HG02610 (cell line): ENCODE measurements at regions not wholly inside any gene's neighbourhood (a gene's known extent, or its start where the extent isn't known, plus 50 kb on each side); places are given as distances from the start of the nearest gene placed in this dataset.

Experiments used
- ATAC-seq: cut with Tn5 transposase; IDR thresholded peaks from one replicate; pipeline ENCODE4 v1.9.1; 2021; ENCODE audit warnings: mild to moderate bottlenecking, moderate library complexity; ENCODE audit not compliant: unreplicated experiment

DNA sequence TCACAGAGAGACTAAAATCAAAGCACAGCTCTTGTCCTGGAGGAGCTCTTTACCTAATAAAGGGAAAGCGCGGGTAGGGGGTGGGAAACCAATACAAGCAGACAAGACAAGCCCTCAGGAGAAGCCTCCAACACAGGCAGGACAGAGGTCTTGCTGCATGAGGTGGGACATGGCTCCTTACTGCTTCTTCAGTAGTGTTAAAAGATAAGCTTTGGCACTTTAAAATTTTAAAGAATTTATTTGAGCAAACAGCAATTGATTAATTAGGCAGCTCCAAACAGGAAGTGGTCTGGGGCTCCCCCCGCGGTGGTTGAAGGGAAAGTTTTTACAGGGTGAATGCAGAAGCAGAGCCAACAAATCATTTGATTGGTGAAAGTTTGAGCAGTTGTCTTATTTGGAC lies 50.3 kb upstream of the MACC1 start:
- no peak for ATAC-seq

DNA sequence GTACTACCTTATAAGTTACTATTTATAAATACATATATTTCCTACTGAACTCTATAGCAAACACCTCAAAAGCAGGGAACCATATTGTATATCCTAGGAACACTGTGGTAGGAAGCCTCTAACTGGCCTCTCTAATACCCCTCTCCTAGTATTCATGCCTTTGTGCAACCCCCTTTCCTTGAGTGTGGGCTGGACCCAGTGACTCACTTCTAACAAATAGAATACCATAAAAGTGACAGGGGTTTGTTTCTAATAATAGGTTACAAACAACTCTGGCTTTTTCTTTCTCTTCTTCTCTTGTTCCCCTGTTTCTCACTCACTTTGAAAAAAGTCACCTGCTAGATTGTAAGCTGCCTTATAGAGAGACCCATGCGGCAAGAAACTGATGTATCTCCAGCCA lies 51.6 kb upstream of the MACC1 start:
- ATAC-seq, result peak; percentile 38

DNA sequence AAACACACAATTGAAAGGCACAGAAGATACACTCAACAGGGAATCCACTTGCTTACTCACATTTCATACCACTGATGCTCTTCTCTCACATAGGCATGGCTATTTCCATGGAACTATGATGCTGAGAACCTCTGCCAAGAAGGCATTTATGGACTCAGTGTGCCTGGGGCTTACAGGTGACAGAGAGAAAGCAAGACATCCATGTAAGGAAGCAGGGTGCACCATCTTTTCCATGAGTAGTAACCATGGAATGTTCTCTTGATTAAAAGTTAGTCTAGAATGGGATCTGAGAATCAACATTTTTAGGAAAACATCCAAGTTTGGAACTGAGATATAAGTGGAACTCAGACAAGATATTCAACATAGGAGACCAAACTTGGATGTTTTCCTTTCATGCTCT lies 52.5 kb upstream of the MACC1 start:
- ATAC-seq, result no peak

DNA sequence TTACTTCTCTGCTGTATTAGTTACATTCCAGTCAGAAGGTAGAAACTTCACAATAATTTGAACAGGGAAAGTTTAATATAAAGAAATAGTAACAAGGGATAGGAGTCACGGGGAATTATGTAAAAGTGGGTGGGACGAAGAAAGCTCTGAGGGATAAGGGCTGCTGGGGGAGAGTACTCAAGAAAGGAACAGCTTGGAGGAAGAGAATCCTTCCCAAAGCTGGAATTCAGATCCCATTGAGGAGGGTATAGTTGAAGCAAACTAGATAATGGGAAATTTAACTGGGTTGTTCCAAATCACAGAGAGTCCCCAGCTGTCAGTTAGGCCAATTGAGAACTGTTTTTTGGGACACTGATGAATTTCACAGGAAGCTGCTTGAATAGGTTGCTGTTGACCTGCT lies 53.2 kb upstream of the MACC1 start:
- ATAC-seq, result no peak

DNA sequence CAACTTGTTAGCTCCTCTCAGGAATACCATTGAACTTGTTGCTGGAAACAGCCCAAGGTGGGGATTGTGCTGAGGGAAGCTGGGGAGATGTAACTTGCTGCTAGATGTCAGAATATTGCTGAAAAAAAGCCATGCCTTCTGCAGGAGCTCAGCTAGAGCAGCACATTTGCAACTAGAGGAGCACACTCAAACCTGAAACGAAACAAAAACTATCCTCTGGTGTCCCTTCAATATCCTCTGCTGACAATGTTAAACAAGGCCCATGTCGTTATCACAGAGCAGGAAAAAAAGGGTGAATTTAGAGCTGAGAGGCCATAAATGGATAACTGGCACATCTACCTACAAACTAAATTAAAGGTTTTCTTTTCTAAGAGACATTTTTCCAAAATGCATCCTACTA lies 53.7 kb upstream of the MACC1 start:
- peak; percentile 59 for ATAC-seq

DNA sequence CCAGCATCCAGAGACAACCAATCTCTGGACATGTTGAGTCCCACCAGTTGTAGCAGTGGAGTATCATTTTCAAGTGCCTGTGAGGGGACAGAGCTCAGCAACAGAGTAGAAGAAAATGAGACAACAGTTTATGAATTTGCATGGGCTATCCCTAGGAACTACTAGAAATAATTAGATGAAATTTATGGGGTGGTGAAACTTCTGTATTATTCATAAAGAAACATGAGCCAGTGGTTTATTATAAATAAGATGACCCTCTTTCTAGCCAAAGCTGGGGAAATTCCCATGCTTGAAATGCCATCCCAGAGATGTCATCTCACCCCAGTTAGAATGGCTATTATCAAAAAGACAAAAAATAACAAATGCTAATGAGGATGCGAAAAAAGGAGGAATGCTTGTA lies 55.1 kb upstream of the ITGB8 start:
- ATAC-seq, result peak; percentile 50

DNA sequence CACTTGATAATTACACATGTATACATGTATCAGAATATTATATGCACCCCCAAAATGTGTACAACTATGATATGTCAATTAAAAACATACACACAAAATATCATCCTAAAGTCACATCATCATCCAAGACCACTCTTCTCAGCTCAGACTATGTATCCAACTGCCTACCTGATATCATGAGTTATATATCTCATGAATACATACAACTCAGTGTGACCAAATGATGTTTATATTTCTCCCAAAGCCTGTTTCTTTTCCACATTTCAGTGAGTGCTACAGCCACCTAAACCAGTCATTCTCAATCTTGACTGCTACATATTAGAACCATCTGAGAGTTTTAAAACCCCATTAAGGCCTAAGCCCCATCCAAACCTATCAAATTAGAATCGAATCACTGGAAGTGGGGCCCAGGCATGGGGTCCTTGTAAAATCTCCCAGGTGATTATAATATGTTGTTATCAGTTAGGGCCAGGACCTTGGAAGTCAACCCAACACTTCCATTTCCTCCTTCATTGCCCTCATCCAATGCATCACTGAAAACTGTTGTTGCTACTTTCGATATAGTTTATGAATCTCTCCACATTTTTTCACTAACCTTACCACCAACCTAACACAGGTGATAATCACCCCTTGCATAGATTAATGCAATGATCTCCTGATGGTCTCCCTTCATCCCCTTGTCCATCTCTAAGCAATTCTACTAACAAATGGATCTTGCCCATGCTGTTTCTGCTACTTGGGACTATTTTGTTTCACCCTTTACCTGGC lies 53.8 kb upstream of the ITGB8 start:
- no peak for ATAC-seq

DNA sequence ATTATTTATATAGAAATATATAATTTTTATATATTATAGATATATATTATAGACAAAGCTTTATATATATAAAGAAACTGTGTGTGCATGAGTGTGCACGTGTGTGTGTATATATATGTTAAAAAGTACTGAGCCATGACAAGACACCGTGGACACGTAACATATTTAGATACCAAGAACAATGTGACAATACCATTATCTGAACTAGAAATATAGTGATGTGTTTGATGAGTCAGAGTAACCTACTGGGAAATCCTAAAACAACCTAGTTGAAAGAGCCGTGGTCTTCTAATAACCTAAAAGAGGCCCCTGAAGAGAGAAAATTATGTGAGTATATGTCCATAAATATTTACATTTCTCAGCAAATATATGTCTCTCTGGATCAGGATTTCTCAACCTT lies 50.7 kb upstream of the ITGB8 start:
- no peak for ATAC-seq

DNA sequence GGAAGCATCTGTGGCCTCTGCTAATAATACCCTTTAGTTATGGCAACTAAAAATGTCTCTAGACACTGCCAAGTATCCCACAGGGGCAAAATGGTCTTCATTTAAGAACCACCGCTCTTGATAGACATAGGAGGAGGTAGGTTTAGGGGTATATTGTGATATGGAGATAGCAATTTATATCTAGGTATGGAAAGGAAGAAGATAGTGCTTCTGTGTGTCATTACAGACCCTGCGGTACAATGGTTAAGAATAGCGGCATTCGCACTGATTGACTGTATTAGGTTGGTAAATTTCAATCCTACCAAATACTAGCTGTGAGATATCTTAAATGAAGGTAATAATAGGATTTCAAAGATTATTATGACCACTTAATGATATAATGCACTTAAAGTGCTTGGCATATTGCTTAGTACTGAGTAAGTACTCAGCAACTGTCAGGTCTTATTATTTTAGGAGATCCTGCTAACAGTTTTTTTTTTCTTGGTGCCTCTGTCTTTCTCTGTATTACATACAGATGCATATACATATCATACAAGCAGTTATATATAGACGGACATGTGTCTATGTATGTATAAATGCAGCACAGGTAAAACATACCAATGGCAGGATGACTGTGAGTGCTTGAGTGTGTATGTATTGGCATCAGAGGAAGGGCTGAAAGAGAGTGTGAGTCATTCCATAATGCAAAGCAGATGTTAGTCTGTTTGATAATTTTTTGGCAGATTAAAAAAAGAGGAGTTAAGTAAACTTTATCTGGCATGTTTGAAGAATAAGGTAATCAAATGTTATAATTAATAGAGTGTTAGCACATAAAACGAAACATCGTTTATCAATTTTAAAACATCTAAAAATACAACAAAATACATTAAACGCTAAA lies 50.0 kb upstream of the ITGB8 start:
- ATAC-seq, result no peak
